GM11168 (cell line): ENCODE measurements at regions not wholly inside any gene's neighbourhood (a gene's known extent, or its start where the extent isn't known, plus 50 kb on each side); places are given as distances from the start of the nearest gene placed in this dataset.

Experiments
- in situ Hi-C: fragments of 300-500 bp; cut with MboI; formaldehyde crosslinking; loops from one replicate; pipeline ENCODE4 v1.12.0; 2022; ENCODE audit warnings: low sequenced_read_pairs; ENCODE audit not compliant: unreplicated experiment

DNA sequence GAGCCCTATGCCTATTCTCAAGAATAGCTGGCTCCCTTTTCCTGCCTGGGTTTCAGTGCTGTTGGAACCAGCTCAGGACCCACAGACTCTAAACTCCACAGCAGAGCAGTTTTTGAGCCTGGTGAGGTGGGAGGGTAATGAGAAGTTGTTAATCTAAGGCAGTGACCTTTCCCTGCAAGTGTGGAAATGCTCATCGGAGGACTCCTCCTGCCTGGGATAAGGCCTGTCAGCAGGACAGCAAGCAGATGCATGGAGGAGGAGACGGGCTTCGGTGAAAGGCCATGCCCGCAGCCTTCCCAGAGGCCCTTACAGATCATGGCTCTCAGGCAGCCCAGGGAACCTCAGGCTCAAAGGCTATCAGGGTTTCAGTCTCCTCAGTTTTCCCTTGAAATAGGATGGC, 70.0 kb upstream of the SHISA3 start:
- in situ Hi-C loops: no loop called here

DNA sequence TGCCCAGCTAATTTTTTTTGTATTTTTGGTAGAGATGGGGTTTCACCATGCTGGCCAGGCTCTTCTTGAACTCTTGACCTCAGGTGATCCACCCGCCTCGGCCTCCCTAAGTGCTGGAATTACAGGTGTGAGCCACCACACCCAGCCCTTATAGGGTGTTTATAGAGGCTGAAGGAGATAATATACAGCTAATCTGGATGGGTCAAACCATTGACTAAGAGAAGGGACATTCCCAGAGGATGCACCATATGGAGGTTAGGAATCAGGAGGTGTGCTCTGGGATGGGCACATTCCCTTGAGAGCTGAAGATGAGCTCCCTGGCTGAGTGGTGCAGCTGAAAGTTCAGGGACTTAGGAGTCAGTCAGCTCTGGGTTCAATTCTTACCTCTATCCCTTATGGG, 68.3 kb upstream of the SHISA3 start:
- in situ Hi-C loops: no loop called here

DNA sequence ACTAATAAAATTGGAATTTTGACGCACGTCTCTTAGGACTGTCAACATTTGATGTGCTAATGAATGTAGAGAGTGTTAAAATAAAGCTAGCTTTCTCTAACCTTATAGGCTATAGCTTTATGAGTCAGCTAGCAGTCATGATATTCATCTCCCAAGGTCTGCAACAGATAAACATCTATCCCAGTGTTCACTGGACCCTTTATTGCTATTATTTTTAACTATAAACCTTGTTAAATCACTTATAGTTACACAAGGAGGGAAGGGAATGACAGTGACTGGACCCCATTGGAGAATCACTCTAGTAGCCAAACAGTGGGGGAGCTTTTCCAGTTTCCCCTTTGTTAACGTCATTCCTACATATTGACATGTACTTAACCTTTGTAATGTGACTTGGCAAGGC, 67.9 kb upstream of the SHISA3 start:
- in situ Hi-C loops: no loop called here

DNA sequence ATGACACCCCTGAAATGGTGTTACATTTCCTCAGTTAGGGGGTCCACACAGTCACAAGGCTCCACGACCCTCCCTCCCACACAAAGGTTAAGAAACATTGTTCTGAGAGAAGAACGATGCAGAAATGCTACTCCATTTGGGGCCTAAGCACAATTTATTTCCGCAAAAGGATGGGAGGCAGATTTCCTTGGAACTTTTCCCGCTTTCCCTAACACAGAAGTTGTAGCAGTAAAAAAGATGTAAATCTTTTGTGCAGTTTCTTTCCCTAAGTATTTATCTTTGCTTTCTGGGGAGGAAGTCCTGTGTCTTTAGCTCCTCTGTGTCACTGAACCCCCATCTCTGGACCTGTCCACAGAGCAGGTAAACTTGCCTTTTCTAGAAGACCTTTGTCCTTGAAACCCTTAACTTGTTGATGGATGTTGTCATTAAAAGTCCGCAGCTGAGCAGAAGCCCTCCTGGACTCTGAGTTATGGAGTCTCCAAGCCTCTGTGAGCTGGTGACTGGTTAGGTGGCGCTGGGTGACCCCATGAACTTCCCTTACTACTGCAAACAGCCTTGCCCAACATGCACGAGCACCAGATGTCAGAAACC, 67.2 kb upstream of the SHISA3 start:
- in situ Hi-C loops: no loop called here

DNA sequence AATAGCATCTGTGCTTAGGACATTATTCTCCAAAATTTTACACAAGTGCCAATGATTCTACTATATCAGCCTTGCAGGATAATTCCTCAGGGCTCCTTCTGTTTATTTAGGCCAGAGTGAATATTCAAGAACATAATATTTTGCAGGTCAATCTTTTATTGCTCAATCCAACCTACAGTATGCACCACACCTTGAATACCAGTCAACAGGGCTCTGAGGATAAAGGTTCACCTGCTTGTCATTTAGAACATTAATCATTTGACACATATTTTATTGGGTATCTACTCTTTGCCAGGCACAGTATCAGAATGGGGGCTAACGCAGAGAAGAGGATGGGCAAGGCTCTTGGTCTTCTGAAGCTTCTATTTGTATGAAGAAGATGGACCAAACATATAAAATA, 66.2 kb upstream of the SHISA3 start:
- in situ Hi-C loops: no loop called here

DNA sequence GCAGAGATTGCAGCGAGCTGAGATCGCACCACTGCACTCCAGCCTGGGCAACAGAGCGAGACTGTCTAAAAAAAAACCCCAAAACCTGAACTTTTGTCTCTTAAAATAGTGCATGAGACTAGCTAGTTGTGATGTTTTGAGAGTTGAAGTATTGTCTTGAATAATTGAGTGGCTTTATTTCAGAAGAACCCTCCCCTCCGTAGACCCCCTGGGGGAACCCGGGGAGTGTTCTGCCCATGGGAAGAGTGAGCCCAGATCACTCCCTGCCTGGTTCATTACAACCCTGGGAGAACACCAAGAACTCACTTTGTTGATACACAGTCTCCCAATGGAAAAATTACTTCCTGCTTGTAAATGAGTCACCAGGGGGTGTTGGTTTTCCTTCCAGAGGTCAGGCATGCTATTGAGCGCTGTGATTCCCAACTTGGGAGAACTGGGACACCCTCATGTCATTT, 65.3 kb upstream of the SHISA3 start:
- in situ Hi-C loops: no loop called here

DNA sequence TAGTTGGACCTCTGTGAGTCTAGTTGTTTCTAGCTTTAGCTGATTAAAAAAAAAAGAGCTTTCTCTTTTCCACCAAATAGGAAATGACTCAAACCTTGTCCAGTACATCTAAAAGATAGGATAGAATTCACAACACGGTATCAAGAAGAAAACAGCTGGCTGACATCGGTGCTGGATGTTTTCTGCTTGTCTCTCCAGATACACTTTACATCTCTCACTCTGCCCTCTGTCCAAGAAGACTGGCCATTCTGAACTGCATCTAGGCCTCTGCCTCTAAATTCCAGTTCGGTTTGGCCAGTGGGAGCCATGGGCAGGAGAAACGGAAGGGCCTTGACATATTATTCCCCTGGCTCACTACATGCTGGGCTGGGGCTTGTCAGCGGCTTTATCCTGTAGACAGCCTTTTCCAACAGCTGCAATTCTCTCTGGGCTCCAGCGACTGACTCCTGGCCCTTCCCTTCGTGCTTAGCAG, 57.3 kb upstream of the SHISA3 start:
- in situ Hi-C loops: no loop called here

DNA sequence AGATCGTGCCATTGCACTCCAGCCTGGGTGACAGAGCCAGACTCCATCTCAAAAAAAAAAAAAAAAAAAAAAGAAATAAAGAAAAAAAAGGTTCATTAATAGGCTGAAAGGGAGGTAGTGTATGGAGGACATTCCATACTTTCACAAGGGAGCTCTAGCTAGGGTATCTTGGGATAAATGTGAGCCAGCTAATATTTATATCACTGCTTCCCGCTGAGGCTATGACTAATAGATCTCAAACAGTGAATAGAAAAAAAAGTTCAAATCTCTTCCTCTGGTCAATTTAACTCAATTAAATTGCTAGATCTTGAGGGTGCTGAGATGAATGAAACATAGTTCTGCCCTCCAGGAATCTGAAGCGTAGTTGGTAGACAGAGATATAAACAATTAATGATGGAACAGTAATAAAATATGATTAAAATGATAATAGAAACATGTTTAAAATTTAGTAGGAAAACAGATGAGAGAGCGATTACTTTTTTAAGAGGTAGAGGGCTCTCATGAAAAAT, 55.7 kb upstream of the SHISA3 start:
- in situ Hi-C loops: no loop called here

DNA sequence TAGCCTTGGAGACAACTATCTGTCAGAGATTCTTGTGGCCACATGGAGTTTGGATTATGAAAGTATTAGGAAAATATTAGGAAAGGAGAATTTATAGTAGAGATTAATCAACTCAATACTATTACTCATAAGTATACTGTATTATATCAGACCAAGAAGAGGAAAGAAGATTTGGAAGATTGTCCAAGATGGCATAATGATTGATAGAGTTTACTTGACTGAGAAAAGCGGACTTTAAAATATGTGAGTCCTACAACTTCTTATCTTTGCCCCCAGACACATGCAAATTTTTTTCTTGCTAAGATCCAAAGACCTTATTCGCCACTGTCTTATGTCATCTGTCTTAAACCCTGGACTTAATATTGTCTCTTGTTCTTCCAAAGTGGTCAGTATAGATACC, 54.8 kb upstream of the SHISA3 start:
- in situ Hi-C loops: no loop called here

DNA sequence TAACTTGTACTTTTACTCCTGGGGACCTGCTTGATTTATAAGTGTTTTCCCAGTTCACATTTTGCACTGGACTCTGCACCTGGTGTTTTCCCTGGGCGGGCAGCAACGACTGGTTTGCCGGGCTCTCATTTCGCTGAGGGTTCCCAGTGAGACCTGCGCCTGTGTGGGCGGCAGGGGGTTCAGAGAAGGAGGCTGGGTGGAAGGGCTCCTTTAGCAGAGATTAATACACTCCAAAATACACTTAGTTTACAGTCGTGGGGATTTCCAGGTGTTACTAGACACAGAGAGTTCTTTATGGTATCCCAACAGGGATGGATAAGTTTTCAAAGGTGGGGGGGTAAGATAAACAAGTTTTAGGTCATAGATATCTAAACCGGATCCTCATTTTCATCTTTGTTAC, 53.0 kb upstream of the SHISA3 start:
- in situ Hi-C loops: no loop called here

DNA sequence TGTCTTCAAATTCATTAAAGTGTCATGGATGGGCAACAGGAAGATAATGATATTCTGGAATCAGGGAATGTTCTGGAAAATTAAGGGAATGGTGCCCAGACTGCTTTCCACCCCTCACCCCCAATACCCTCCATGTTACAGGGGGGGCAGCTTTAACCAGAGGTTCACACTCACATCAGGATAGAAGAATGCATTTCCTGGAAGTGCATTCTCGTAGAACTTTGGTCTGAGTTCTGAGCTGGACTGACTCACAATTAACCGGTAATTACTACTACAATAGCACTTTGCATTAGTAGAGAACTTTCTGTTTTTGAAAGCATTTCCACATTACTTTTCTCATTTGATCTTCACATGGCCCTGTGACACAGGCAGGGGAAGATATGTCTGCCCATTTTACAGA, 52.5 kb upstream of the SHISA3 start:
- in situ Hi-C loops: no loop called here

DNA sequence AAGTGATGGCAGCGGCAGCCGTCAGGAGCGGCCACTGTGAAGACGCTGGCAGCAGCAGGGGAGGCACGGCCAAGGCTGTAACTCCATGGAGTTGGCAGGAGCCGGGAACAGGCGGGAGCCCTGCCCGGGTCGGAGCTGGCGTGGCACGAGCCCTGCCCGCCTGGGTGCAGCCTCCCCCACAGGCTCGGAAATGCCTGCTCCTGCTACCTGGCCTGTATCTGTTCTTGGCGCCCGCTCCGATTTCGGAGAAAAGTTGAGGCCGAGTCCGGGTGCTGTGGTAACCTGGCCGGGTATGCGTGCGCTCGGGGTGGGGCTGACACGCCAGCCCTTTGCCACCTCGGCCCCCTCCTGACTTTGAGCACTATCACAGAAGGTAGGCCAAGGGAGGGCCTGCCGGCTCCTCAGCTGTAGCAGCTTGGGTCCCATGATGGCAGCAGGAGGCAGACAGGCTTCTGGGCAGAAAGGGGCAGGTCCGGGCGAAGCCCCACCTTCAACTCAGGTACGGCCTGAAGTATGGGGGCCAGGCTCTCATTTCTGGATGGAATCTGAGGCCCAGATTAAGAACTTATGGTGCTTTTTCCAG, 51.2 kb upstream of the SHISA3 start:
- in situ Hi-C loops: no loop called here

DNA sequence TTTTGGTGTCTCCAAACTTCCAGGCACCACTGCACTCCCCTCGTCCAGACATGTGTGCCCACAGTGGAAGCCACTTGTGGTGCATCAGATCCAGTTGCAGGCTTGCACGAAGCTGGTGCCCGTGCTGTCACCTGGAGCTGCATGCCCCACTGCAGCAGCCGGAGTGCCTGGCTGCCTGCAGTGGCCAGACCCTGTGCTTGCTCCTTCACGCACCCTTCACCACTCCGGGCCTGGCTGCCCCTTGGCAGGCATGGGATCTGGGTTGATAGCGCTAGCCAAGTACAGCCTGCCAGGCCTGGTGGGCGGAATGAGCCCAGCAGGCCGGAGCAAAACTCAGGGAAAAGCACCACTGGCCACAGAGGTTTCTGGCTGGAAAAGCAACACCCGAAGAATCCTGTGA, 50.2 kb upstream of the SHISA3 start:
- in situ Hi-C loops: no loop called here
